PFSK-1 (cell line): ENCODE measurements at regions not wholly inside any gene's neighbourhood (a gene's known extent, or its start where the extent isn't known, plus 50 kb on each side); places are given as distances from the start of the nearest gene placed in this dataset.

Experiments
- FOXP2 ChIP-seq: optimal IDR thresholded peaks from 2 replicates; pipeline ENCODE3; 2011; ENCODE audit warnings: borderline replicate concordance, control low read depth, inconsistent platforms; ENCODE audit not compliant: insufficient read depth; ENCODE audit errors: extremely low read length, extremely low read depth
- POLR2AphosphoS5 ChIP-seq: IDR thresholded peaks from 2 replicates; pipeline ENCODE4 v1.6.1; 2012; ENCODE audit warnings: low read depth, mild to moderate bottlenecking, control low read depth, low read length, moderate library complexity
- SIN3A ChIP-seq: IDR thresholded peaks from 2 replicates; pipeline ENCODE4 v1.6.1; 2012; ENCODE audit warnings: mild to moderate bottlenecking, low read length, moderate library complexity, borderline replicate concordance; ENCODE audit not compliant: insufficient read depth
- TAF1 ChIP-seq: IDR thresholded peaks from 2 replicates; pipeline ENCODE4 v1.6.1; 2012; ENCODE audit warnings: low read length, control low read depth, borderline replicate concordance; ENCODE audit not compliant: insufficient read depth
- TF ChIP-seq, protein P1 (sequence below), 2 experiments: IDR thresholded peaks; 2 replicates each; pipeline versions ENCODE4 v1.6.1 to v1.8.0; 2011 to 2012; ENCODE audit warnings: low read depth in 2 of 2, low read length in 2 of 2, control low read depth in 1 of 2, inconsistent platforms in 1 of 2, mild to moderate bottlenecking in 1 of 2, moderate library complexity in 1 of 2; ENCODE audit not compliant: insufficient read depth in 1 of 2

- TF ChIP-seq TAF1 (no peak), POLR2AphosphoS5 (no peak), FOXP2 (no peak), SIN3A (no peak)
- TF ChIP-seq, protein P1, sequence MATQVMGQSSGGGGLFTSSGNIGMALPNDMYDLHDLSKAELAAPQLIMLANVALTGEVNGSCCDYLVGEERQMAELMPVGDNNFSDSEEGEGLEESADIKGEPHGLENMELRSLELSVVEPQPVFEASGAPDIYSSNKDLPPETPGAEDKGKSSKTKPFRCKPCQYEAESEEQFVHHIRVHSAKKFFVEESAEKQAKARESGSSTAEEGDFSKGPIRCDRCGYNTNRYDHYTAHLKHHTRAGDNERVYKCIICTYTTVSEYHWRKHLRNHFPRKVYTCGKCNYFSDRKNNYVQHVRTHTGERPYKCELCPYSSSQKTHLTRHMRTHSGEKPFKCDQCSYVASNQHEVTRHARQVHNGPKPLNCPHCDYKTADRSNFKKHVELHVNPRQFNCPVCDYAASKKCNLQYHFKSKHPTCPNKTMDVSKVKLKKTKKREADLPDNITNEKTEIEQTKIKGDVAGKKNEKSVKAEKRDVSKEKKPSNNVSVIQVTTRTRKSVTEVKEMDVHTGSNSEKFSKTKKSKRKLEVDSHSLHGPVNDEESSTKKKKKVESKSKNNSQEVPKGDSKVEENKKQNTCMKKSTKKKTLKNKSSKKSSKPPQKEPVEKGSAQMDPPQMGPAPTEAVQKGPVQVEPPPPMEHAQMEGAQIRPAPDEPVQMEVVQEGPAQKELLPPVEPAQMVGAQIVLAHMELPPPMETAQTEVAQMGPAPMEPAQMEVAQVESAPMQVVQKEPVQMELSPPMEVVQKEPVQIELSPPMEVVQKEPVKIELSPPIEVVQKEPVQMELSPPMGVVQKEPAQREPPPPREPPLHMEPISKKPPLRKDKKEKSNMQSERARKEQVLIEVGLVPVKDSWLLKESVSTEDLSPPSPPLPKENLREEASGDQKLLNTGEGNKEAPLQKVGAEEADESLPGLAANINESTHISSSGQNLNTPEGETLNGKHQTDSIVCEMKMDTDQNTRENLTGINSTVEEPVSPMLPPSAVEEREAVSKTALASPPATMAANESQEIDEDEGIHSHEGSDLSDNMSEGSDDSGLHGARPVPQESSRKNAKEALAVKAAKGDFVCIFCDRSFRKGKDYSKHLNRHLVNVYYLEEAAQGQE (IDR thresholded peaks at IDR 0.05; ENCODE audit: insufficient read depth in 1 of 2, low read depth in 2 of 2, low read length in 2 of 2) = no peak
Measured at GRCh38 chr1:68653882-68654281, 157.0 kb upstream of the DEPDC1 start.

- TF ChIP-seq SIN3A = no peak
- TF ChIP-seq FOXP2 = no peak
- TF ChIP-seq POLR2AphosphoS5 = no peak
- TF ChIP-seq, protein P1 (IDR thresholded peaks at IDR 0.05; ENCODE audit: insufficient read depth in 1 of 2, low read depth in 2 of 2, low read length in 2 of 2) = no peak
- no peak for TF ChIP-seq TAF1
Measured at GRCh38 chr1:68673771-68674170, 176.9 kb upstream of the DEPDC1 start.

DNA sequence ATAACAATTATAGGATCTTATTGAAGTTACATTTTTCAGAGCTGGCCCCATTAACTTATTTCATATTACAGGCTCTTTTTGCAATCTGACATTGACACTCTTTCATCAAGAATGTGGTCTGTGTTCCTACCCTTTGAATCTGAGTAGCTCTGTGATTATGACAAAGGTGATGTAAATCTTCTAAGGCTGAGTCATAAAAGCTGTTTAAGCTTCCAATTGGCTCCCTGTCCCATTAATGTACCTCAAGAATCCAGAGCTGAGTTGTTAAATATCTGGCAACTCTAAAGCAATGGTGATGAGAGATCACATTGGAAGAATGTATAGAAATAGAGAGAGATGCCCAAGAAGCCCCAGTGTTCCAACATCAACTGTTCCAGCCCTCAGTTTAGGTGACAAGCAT, 178.5 kb upstream of the DEPDC1 start:
- TF ChIP-seq, protein P1 (IDR thresholded peaks at IDR 0.05; ENCODE audit: insufficient read depth in 1 of 2, low read depth in 2 of 2, low read length in 2 of 2) = no peak
- TF ChIP-seq POLR2AphosphoS5 (no peak), SIN3A (no peak)

- TF ChIP-seq TAF1 = no peak
- TF ChIP-seq, protein P1 (IDR thresholded peaks at IDR 0.05; ENCODE audit: insufficient read depth in 1 of 2, low read depth in 2 of 2, low read length in 2 of 2) = no peak
- no peak for TF ChIP-seq FOXP2
- no peak for TF ChIP-seq SIN3A
- no peak for TF ChIP-seq POLR2AphosphoS5
Measured at GRCh38 chr1:68677684-68678351, 180.9 kb upstream of the DEPDC1 start.

- TF ChIP-seq TAF1 (no peak), POLR2AphosphoS5 (no peak), FOXP2 (no peak), SIN3A (no peak)
- TF ChIP-seq, protein P1 (IDR thresholded peaks at IDR 0.05; ENCODE audit: insufficient read depth in 1 of 2, low read depth in 2 of 2, low read length in 2 of 2) = no peak
Measured at GRCh38 chr1:68696221-68696620, 199.3 kb upstream of the DEPDC1 start.
